Islet of Langerhans (tissue), 1 donor: ENCODE measurements at regions not wholly inside any gene's neighbourhood (a gene's known extent, or its start where the extent isn't known, plus 50 kb on each side); places are given as distances from the start of the nearest gene placed in this dataset.
A peak's percentile ranks its signal among the peaks of the same experiment; 100 is the strongest.
"Not testable (repeated sequence)": the region's sequence is repeated elsewhere in the genome, so short reads cannot be mapped to it uniquely, and the experiment has no call there.

ENCODE experiments used
- FAIRE-seq: peaks from one replicate; lab custom pipeline; 2011; peaks lifted over from hg19 to GRCh38; lab: Jason Lieb, UNC

GRCh38 chr4:79547851-79548250, 139.8 kb upstream of the GK2 start:
- no peak for FAIRE-seq

- FAIRE-seq: not testable (repeated sequence)
These were observed 137.3 kb upstream of the GK2 start for GRCh38 chr4:79545292-79545691.

GRCh38 chr4:79540143-79540542, 132.1 kb upstream of the GK2 start:
- FAIRE-seq: no peak

DNA sequence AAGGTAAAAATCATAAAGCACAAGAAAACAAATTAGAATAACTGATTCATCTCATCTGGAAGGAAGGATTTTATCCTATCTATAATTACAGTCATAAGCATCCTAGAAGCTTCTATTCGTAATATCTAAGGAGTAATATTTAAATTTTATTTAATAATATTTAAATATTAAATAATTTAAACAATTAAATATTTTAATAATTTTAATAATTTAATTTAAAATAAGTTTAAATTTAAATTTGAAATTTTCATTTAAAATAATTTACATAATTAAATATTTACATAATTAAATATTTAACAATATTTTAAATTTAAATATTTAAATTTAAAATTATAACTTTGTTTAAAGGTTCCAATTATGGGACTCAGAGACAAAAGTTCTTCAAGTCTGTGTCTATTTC, 127.5 kb upstream of the GK2 start:
- peak; percentile 51 for FAIRE-seq

- no peak for FAIRE-seq
These were observed 120.2 kb upstream of the GK2 start for GRCh38 chr4:79528241-79528706.

DNA sequence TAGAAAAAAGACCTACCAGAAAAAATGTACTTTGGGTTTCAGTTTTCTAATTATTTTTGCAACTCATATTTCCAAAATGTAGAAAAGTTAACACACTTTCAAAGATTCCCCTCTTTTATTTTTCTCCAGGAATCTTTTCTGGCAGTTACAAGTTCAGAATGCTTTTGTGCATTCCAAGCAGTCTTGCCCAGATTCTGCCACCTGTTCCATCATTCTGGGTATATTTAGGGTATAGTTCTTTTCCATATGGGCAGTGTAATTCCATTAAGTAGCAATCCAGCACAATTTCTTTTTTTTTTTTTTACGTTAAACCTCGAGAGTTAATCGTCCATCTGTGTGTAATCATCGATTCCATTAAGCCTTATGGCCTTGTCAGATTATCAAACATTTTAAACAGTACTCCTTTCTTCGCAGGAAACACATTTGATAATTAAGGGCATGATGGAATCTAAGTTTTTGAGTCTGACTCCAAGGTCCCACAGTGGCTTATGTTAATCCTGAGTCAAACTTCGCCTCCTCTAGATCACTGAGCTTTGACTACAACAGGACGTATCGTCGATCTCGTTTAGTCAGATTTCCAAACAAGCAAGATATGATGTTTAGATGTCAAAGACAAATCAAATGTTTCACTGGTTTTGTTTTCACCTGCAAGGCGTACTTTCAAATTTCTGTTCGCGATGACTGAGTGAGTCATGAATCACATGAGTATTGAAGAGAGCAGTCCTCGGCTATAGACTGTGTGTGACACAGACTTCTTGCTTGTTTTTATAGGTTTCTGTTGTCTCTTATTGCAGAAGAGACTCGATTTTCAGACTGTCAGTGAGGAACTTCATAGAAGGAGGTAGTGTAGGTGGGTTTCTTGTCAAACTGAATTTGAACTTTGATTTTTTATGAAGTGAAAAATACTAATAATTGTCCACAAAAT, 118.9 kb upstream of the GK2 start:
- no peak for FAIRE-seq

- no peak for FAIRE-seq
These were observed 108.1 kb upstream of the GK2 start for GRCh38 chr4:79516114-79516513.

GRCh38 chr4:79514621-79515329, 106.7 kb upstream of the GK2 start:
- no peak for FAIRE-seq

DNA sequence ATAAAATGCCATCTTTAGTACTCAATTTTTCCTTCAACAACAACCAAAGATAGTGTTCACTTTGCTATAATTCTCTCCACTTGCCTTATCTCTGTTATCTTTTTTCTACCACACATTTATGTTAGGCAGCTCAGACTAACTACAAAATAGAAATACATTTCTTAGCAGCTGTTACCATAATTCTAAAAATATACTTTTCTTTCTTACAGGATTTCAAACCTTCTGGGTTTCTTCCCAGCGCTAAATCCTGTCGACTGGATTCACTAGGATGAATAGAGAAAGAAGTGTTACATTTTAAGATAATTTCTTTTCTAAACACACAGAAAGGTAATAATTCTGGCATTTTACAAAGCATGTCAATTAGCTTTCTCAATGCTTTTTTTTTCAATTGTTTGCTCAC, 105.5 kb upstream of the GK2 start:
- FAIRE-seq: no peak

- no peak for FAIRE-seq
These were observed 104.3 kb upstream of the GK2 start for GRCh38 chr4:79512363-79512762.

DNA sequence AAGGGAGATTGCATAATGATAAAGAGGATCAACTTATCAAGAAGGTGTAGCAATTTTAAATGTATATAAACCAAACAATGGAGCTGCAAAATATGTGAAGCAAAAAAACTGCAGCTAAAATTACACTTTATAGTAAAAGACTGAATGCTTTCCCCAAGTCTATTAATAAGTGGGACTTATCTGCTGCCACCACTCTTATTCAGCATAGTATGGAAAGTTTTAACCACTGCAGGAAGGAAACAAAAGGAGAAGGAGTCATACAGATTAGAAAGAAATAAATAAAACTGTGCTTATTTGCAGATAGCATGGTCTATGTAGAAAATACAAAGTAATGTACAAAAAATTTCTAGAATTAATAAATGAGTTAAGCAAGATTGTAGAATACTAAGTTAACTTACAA, 94.1 kb upstream of the GK2 start:
- FAIRE-seq: no peak

DNA sequence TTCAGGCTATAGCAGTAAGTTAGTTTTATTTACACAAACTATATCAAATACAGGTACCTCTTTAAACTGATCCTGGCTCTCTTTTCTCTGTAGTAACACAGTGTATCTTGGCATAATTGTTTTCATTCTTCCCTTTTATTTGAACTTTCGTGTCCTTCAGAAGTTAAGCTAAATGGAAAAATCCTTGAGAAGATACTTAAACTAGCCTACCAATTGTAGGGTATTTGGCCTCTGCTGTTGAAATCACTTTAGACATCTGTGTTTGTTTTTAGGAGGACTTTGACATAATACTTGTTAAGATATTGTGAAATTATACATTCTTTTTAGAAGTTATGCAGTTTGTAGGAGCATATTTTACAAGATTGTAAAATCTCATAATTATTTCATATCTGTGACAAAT, 90.3 kb upstream of the GK2 start:
- no peak for FAIRE-seq

DNA sequence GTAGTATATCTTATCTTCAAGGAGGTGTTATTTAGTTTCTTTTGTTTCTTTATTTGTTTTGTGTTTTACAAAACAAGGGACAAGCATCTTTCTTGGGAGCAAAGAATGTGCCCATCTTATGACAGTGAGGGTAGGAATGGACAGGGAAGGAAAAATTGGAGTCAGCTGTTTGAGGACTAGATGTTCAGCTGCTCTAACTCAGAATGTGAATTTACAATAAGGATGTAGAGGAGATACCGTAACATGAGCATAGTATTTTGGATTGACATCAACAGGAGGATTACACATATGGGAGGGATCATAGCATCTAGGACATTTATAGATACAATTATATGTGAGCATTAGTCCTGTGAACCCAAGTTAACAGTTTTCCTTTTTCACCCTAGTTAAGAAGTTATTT, 89.0 kb upstream of the GK2 start:
- FAIRE-seq: no peak

DNA sequence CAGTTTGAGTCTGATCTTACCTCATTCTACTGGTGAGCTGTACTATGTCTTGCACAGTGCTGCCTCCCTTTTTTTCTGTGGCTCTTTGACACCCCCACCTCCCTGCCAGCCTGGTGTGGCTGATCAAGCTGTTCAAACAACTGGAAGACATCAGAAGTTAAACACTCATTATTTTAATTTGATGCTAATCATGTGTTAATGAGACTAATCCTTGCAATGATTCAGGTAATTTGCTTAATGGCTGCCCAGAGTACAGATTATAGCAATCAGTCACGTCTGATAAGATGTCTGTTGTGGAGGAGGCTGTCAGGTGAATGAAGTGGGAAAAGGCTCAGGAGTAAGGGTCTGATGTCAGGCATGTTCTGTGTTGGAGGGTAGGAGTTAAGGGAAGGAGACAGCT, 87.4 kb upstream of the GK2 start:
- no peak for FAIRE-seq

DNA sequence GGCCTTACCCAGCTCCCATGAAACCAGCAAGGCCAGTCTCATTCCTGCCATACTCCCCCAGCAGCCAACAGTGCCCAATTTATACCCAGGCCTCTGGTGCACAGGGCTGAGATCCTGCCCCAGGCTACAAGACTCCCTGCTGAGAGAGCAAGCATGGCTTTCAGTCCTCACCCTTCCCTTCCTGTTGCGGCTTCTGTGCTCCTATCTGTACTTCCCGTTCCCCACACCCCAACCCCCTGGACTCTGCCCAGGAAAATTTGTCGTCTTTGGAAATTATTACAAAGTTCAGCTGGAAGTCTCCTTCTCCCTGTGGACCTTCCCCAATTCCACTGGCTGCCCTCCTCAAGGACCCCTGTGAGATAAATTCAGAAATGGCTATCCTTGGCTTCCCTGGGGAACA, 84.1 kb upstream of the GK2 start:
- FAIRE-seq: no peak

- no peak for FAIRE-seq
These were observed 81.5 kb upstream of the GK2 start for GRCh38 chr4:79489506-79489905.

- FAIRE-seq: no peak
These were observed 68.2 kb upstream of the GK2 start for GRCh38 chr4:79476196-79476595.

- FAIRE-seq: no peak
These were observed 65.4 kb upstream of the GK2 start for GRCh38 chr4:79473439-79473724.

DNA sequence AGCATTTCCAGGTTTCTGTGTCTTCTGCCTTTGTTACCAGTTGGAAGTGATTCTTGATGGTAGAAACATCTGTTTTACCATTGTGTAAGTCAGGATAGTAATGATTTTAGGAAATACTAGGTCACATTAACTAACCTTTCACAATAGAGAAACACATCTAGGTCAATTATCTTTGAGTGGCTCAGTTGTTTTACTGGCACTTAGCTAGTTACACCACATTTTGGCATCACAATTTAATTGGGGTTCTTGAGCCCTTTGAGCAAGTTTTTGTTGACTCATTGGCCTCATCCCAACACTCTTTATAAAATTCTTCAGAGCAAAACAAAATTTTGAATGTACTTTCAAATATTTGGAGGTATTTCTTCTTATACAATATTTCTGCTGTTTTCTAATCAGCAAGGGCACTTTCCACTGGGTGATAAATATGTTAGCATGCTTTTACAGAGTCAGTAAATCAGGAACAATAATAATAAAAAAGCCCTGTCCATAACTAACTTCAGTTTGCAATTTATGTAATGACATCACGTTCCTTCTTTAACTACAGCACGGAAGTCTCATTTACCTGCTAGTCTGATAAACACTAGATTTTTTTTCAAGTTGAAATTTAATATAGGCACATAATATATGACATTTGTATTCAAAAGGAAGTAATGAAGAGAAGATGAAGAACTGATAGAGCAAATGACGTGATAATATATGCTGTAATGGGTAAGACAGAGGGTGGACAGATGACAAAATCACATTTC, 64.8 kb upstream of the GK2 start:
- no peak for FAIRE-seq

DNA sequence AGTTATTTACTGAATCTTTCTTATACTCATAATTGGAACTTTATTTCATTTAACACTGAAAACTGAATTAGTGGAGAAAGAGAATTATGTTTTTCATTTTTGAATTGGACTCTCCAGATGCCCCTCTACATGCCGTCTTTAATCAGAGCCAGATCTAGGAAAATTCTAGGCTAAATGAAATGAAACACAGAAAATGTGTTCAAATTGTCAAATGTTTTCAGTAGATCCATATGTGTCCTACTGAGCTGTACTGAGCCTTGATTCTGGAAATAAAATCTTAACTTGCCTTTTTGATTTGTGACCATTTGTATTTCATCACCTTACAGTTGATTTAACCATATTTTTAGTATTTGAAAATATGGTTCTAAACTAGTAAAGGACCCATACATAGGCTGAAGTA, 64.0 kb upstream of the GK2 start:
- FAIRE-seq: no peak

DNA sequence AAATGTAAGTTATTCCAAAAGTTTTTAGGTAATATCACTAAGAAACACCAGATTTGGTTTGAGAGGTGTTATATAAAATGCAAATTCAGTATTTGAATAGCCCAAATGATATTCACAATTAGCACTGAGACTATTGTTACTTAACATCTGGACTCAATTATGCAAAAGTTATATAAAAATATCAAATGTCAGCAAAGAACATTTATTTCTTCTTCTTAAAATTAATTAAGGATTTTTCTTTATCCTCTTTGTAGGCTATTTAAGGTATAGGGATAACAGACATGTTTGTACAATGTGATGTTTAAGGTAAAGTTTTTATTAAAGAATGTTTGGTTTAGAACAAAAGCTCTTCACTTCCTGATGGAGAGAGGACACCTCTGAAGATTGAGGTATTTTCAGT, 63.3 kb upstream of the GK2 start:
- no peak for FAIRE-seq

- no peak for FAIRE-seq
These were observed 59.4 kb upstream of the GK2 start for GRCh38 chr4:79467246-79467932.

- no peak for FAIRE-seq
These were observed 58.6 kb upstream of the GK2 start for GRCh38 chr4:79466621-79467020.
